Activated naive CD4-positive, alpha-beta T cell treated with anti-CD3 and anti-CD28 coated beads, Interleukin-2, amount 10 ng/mL, durations not matched to agents 7 days and 5 days (primary cell): ENCODE measurements at regions not wholly inside any gene's neighbourhood (a gene's known extent, or its start where the extent isn't known, plus 50 kb on each side); places are given as distances from the start of the nearest gene placed in this dataset.

Source experiments
- CTCF ChIA-PET: fragments of 350-600 bp; sonication (Branson Sonifier 250); formaldehyde crosslinking; loops from one replicate; lab custom pipeline; 2021; ENCODE audit warnings: antibody characterized with exemption; lab: Charles Lee
- DNase-seq: peaks from one replicate; pipeline ENCODE4 v3.0.0-alpha.2; 2020
- H3K27ac Mint-ChIP-seq: one replicate; pipeline ENCODE4 v1.8.0; 2021; ENCODE audit warnings: mild to moderate bottlenecking, moderate library complexity, mixed read lengths
- H3K27me3 Mint-ChIP-seq: one replicate; pipeline ENCODE4 v1.8.0; 2021; ENCODE audit warnings: mild to moderate bottlenecking, mixed read lengths
- H3K36me3 Mint-ChIP-seq: one replicate; pipeline ENCODE4 v1.8.0; 2021; ENCODE audit warnings: mixed read lengths
- H3K4me1 Mint-ChIP-seq: one replicate; pipeline ENCODE4 v1.8.0; 2021; ENCODE audit warnings: mixed read lengths
- H3K4me3 Mint-ChIP-seq: one replicate; pipeline ENCODE4 v1.8.0; 2021; ENCODE audit warnings: mild to moderate bottlenecking, moderate library complexity, mixed read lengths
- H3K9me3 Mint-ChIP-seq: one replicate; pipeline ENCODE4 v1.8.0; 2021; ENCODE audit warnings: mixed read lengths

DNA sequence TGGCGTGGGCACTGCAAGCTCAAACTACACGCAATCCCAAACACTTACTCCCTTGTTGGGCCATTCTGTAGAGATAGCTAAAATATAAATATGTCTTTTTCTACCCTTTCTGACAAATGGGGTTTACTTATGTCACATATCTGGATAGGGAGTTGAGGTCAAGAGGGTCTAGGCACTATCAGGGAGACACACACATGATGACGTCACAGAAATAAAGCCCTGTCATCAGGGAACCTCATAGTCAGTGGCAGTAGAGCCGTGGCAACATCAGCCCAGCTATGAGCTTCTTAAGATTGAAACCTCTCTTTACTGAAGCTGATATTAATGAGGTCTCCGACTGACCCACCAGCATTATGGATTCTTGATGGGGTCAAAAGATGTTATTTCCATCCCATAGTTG is 234.6 kb upstream of the CDH7 start:
- CTCF ChIA-PET, result no interaction called here
- H3K36me3 Mint-ChIP-seq, result no peaks in the 10 kb centered on the region
- H3K9me3 Mint-ChIP-seq, result no peaks in the 10 kb centered on the region
- H3K27me3 Mint-ChIP-seq, result no peaks in the 10 kb centered on the region
- no peaks in the 10 kb centered on the region for H3K4me1 Mint-ChIP-seq
- no peak for DNase-seq
- H3K4me3 Mint-ChIP-seq, result no peak overlapping the region
- no peak overlapping the region for H3K27ac Mint-ChIP-seq

DNA sequence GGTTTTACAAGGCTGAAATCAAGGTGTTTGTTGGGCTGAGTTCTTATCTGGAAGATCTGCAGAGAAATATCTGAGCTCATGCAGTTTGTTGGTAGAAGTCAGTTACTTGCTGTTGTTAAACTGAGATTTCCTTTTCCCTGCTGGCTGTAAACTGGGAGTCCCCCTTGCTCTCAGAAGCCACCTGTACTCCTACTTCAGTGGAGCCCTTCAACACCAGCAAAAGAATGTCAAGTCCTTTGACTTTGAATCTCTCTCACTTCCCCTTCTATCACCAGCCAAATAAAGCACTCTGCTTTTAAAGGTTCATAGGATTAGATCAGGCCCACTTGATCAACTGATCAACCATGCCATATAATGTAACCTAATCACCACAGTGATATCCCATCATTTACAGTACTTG is 252.2 kb upstream of the CDH7 start:
- Mint-ChIP-seq H3K36me3 (no peaks in the 10 kb centered on the region), H3K27ac (no peak overlapping the region), H3K9me3 (no peaks in the 10 kb centered on the region), H3K27me3 (no peaks in the 10 kb centered on the region), H3K4me1 (no peaks in the 10 kb centered on the region), H3K4me3 (no peak overlapping the region)
- CTCF ChIA-PET, result no interaction called here
- no peak for DNase-seq

DNA sequence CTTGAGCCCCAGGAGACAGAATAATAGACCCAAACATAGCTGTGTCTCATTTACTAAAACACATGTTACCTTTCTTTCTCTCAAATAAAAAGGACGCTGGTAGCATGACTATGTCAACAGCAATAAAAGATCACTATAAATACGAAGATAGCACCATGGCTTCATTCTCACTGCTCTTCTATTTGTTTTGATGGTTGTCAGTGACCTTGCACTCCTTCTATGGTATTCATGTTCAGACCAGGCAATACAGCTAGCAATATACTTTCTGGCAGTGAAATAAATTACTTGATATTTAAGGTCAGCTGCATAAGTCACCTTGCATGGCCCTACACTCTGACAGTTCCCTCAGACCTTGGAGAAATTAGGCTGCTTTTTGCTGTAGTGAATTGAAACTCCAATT is 263.2 kb upstream of the CDH7 start:
- Mint-ChIP-seq H3K27ac (no peak overlapping the region), H3K4me1 (no peaks in the 10 kb centered on the region), H3K4me3 (no peak overlapping the region), H3K27me3 (no peaks in the 10 kb centered on the region), H3K9me3 (peaks cover 6% of the 10 kb centered on the region), H3K36me3 (no peaks in the 10 kb centered on the region)
- no peak for DNase-seq
- CTCF ChIA-PET, result no interaction called here

DNA sequence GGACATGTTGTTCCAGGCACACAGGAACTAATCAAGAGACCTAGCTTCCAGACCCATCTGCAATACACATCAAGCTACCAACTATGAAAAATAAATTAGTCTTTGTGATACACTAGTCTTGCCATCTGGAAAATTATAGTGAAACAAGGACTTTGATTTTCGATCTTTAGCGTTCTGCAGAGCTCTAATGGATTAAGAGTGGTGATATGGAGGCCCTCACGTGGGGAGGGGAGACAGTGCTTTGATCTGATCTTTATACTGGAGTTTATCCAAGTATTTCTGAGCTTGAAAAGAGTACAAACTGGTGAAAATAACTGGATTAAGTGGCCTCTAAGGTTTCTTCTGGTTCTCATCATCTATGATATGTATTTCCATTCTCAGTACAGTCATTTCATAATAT is 273.4 kb upstream of the CDH7 start:
- peaks cover 13% of the 10 kb centered on the region for H3K9me3 Mint-ChIP-seq
- H3K27me3 Mint-ChIP-seq, result no peaks in the 10 kb centered on the region
- H3K4me3 Mint-ChIP-seq, result no peak overlapping the region
- CTCF ChIA-PET, result no interaction called here
- H3K27ac Mint-ChIP-seq, result no peak overlapping the region
- no peak for DNase-seq
- H3K36me3 Mint-ChIP-seq, result no peaks in the 10 kb centered on the region
- no peaks in the 10 kb centered on the region for H3K4me1 Mint-ChIP-seq

DNA sequence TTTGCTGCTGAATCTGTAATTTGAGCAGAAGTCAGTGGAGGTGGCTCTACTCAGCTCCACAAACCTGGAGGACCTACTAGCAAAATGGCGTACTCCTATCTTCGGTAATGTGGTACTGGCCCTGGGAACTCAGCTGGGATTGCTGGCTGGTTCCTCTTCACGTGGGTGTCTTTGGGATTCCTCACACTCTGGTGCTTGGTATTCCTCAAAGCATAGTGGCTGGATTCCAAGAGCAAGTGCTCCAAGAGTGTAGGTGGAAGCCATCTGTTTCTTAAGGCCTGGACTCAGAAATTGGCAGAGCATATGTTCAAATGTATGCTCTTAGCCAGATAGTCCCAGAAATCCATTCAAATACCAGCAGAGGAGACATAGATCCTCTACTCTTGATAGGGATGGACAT is 281.9 kb upstream of the CDH7 start:
- Mint-ChIP-seq H3K27ac (no peak overlapping the region), H3K4me1 (no peaks in the 10 kb centered on the region), H3K27me3 (no peaks in the 10 kb centered on the region), H3K4me3 (no peak overlapping the region), H3K9me3 (peaks cover 7% of the 10 kb centered on the region), H3K36me3 (no peaks in the 10 kb centered on the region)
- CTCF ChIA-PET, result no interaction called here
- no peak for DNase-seq

DNA sequence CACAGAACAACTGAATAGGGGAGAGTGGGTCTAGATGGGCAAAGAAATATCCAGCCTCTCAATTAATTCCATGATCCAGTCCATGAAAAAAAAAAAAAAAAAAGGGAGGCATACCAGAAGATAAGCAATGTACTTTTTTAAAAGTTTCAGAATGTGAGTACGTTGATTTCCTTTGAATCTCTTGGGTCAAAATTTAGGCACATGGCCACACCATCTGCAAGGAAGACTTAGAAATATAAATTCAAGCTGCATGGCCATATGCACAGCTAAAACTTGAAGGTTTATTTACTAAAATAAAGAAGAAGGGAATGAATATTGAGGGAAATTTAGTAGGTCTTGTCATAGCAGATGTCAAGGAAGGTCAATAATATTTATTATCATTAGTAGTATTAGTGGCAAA is 286.5 kb upstream of the CDH7 start:
- no peaks in the 10 kb centered on the region for H3K4me1 Mint-ChIP-seq
- CTCF ChIA-PET, result no interaction called here

DNA sequence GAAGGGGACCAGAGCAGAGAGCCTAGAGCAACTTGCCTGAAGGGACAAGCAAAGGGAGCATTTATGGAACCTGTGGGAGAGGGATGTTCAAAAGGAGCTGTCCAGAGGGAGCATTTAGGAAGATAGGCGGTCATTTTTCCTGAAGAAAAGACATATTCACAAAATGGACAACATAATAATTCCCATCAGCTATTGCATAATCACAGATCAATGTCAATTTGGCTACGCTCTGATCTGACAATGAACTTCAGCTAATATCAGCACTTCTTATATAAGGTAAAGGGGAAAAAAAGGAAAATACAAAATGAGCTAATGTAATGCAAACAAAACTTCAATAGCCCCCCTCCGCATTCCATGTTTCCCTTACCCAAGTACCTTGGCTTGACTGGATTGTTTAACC is 291.1 kb upstream of the CDH7 start:
- no peak for DNase-seq
- no peak overlapping the region for H3K4me3 Mint-ChIP-seq
- H3K27ac Mint-ChIP-seq, result no peak overlapping the region
- no peaks in the 10 kb centered on the region for H3K36me3 Mint-ChIP-seq
- peaks cover 3% of the 10 kb centered on the region for H3K9me3 Mint-ChIP-seq
- CTCF ChIA-PET, result no interaction called here
- H3K4me1 Mint-ChIP-seq, result no peaks in the 10 kb centered on the region
- H3K27me3 Mint-ChIP-seq, result no peaks in the 10 kb centered on the region

More for the DNA sequence above, 286.5 kb upstream of the CDH7 start:
- H3K27me3 Mint-ChIP-seq, result no peaks in the 10 kb centered on the region
- DNase-seq, result no peak
- peaks cover 8% of the 10 kb centered on the region for H3K9me3 Mint-ChIP-seq
- H3K4me3 Mint-ChIP-seq, result no peak overlapping the region
- no peak overlapping the region for H3K27ac Mint-ChIP-seq
- H3K36me3 Mint-ChIP-seq, result no peaks in the 10 kb centered on the region

DNA sequence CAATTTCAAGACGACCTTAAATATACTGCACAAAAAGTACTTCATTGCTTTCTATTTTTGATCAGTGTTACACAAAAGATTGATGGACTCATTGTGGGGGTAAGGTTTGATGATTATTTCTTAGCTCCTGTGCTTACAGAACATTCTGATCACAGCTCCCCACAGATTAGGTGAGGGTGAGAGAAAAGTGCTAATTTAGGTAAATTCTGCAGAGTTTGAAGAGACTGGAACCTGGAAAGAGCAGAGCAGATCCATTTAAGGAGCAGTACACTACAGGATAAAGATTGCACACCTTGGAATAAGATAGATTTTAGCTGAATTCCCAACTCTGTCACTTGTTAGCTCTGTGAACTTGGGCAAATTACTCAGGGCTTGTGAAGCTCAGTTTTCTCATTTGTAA is 291.9 kb upstream of the CDH7 start:
- CTCF ChIA-PET, result no interaction called here
- no peak overlapping the region for H3K4me3 Mint-ChIP-seq
- no peaks in the 10 kb centered on the region for H3K36me3 Mint-ChIP-seq
- no peak for DNase-seq
- no peak overlapping the region for H3K27ac Mint-ChIP-seq
- no peaks in the 10 kb centered on the region for H3K4me1 Mint-ChIP-seq
- no peaks in the 10 kb centered on the region for H3K27me3 Mint-ChIP-seq
- H3K9me3 Mint-ChIP-seq, result peaks cover 1% of the 10 kb centered on the region

DNA sequence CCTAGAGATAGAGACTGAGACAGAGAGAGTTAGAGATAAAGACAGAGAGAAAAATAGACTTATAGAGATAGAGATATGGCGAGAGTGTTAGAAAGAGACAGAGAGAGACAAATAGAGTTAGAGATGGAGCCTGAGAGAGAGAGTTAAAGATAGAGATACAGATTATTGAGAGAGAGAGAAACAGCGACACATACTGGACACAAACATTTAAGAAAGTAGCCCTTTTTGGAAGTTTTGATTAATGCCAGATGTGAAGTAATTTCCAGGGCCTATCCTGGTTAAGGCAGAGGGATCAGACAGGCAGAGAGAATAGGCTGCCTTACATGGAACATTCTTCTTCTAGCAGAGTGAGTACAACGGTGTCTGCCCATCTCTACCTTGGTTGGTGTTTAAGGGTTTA is 311.6 kb upstream of the CDH7 start:
- CTCF ChIA-PET, result no interaction called here
- no peak for DNase-seq
- Mint-ChIP-seq H3K27me3 (no peaks in the 10 kb centered on the region), H3K9me3 (peaks cover 6% of the 10 kb centered on the region), H3K27ac (no peak overlapping the region), H3K36me3 (no peaks in the 10 kb centered on the region), H3K4me3 (no peak overlapping the region), H3K4me1 (no peaks in the 10 kb centered on the region)

DNA sequence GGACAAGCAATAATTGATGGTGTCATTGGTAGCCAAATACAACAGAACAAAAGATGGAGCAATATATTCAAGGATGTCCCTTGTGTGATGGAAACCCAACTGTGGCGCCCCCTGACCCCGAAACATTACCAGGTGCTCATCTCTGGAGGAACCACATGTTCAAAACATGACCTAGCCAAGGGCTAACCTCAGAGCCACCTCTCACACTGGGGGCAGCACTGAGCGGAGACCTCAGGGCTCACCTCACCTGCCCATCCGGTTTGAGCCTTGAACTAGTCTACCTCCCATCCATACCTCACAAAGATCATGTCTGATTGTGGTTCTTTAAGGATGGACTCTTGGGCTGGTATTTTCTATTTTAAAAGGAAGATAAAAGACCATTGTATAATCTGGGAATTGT is 314.4 kb upstream of the CDH7 start:
- H3K9me3 Mint-ChIP-seq, result peaks cover 8% of the 10 kb centered on the region
- H3K27me3 Mint-ChIP-seq, result no peaks in the 10 kb centered on the region
- H3K4me1 Mint-ChIP-seq, result no peaks in the 10 kb centered on the region
- no peak overlapping the region for H3K27ac Mint-ChIP-seq
- H3K4me3 Mint-ChIP-seq, result no peak overlapping the region
- H3K36me3 Mint-ChIP-seq, result no peaks in the 10 kb centered on the region
- CTCF ChIA-PET, result no interaction called here
- DNase-seq, result no peak

DNA sequence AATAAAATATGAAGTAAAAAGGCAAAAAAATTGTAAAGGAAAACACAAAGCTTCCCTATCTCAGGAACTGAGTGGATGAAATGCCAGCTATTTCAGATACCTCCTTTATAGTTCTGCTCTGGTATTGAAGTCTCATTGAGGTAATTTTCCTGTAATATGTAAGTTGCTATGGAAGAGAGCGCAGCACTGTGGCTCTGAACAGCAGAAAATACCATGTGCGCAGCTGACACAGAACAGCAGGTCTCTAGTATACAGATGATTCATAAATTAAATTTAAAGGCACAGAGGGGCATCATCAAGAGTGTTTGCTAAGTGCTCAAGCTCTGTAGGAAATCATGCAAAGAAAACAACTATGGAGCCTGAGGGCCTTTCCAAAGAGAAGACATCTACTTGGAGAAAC is 315.3 kb upstream of the CDH7 start:
- no peaks in the 10 kb centered on the region for H3K4me1 Mint-ChIP-seq
- no peak for DNase-seq
- H3K27ac Mint-ChIP-seq, result no peak overlapping the region
- peaks cover 6% of the 10 kb centered on the region for H3K9me3 Mint-ChIP-seq
- H3K4me3 Mint-ChIP-seq, result no peak overlapping the region
- no peaks in the 10 kb centered on the region for H3K27me3 Mint-ChIP-seq
- no peaks in the 10 kb centered on the region for H3K36me3 Mint-ChIP-seq
- CTCF ChIA-PET, result no interaction called here

DNA sequence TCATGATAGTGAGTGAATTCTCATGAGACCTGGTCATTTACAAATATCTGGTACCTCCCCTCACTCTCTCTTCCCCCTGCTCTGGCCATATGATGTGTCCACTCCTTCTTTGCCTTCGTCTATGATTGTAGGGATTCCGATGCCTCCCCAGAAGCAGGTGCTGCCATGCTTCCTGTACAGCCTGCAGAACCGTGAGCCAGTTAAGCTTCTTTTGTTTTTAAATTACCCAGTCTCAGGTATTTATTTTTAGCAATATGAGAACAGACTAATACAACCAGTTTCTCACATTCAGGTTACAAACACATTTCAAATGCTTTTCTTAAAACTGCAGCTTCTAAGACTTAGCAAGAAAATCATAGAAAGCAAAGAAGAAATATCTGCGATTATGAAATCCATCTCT is 321.2 kb upstream of the CDH7 start:
- Mint-ChIP-seq H3K27ac (no peak overlapping the region), H3K27me3 (no peaks in the 10 kb centered on the region), H3K4me3 (no peak overlapping the region), H3K9me3 (peaks cover 6% of the 10 kb centered on the region), H3K36me3 (no peaks in the 10 kb centered on the region), H3K4me1 (no peaks in the 10 kb centered on the region)
- DNase-seq, result no peak
- CTCF ChIA-PET, result interaction anchor here (0.6 kb wide), 1 partner anchor 431 kb away, joined by 3 read pairs; no protein-coding TSS in a partner anchor

DNA sequence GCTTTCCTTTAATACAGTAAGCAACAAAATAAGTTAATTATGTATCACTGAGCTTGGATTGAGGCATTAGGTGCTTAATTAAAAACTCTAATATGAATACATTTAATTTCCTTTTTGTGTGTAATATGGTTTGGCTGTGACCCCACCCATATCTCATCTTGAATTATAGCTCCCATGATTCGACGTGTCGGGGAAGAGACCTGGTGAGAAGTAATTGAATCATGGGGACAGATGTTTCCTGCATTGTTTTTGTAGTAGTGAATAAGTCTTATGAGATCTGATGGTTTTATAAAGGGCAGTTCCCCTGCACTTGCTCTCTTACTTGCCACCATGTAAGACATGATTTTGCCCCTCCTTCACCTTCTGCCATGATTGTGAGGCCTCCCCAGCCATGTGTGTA is 325.4 kb upstream of the CDH7 start:
- no peaks in the 10 kb centered on the region for H3K4me1 Mint-ChIP-seq
- H3K9me3 Mint-ChIP-seq, result peaks cover 5% of the 10 kb centered on the region
- H3K4me3 Mint-ChIP-seq, result no peak overlapping the region
- H3K27ac Mint-ChIP-seq, result no peak overlapping the region
- CTCF ChIA-PET, result no interaction called here
- DNase-seq, result no peak
- no peaks in the 10 kb centered on the region for H3K36me3 Mint-ChIP-seq
- no peaks in the 10 kb centered on the region for H3K27me3 Mint-ChIP-seq

DNA sequence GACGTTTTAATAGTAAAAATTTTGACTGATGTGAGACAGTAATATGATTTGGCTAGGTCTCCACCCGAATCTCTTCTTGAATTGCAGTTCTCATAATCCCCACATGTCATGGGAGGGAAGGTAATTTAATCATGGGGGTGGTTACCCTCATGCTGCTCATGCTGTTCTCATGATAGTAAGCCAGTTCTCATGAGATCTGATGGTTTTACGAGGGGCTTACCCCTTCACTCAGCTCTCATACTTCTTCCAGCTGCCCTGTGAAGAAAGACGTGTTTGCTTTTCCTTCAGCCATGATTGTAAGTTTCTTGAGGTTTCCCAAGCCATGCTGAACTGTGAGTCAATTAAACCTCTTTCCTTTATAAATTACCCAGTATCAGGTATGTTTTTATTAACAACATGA is 327.0 kb upstream of the CDH7 start:
- CTCF ChIA-PET, result no interaction called here
- Mint-ChIP-seq H3K27ac (no peak overlapping the region), H3K36me3 (no peaks in the 10 kb centered on the region)

DNA sequence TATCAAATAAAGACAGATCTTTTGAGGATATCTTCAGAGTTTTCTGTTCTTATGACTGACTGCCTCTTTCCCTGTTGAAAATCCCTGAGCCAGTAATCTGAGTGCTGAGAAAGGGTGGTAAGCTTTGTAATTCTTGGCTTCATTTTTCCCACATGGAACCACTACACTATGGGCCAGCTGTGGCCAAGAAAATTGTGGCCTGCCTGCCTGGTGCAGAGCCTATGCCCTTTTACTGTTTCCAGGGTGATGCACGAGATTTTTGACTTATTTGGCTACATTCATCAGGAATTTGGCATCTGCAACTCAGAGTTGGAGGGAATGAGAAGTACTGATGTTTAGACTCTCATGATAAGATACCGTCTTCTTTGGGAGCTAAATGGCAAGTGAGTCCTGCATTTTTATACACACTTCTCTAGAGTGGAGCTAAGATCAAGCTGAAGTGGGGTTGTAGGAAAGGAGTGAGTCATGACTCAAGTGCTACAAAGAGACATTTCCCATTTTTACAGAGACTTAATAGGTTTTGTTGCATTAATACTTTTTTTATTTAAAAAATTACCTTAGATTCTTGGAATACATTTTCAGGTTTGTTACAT is 328.2 kb upstream of the CDH7 start:
- no peak overlapping the region for H3K27ac Mint-ChIP-seq
- H3K4me3 Mint-ChIP-seq, result no peak overlapping the region
- H3K27me3 Mint-ChIP-seq, result no peaks in the 10 kb centered on the region
- H3K4me1 Mint-ChIP-seq, result no peaks in the 10 kb centered on the region
- peaks cover 2% of the 10 kb centered on the region for H3K9me3 Mint-ChIP-seq
- DNase-seq, result no peak
- CTCF ChIA-PET, result no interaction called here
- H3K36me3 Mint-ChIP-seq, result no peaks in the 10 kb centered on the region

More for the DNA sequence above, 327.0 kb upstream of the CDH7 start:
- no peaks in the 10 kb centered on the region for H3K27me3 Mint-ChIP-seq
- H3K9me3 Mint-ChIP-seq, result peaks cover 5% of the 10 kb centered on the region
- no peak overlapping the region for H3K4me3 Mint-ChIP-seq
- DNase-seq, result no peak
- no peaks in the 10 kb centered on the region for H3K4me1 Mint-ChIP-seq

DNA sequence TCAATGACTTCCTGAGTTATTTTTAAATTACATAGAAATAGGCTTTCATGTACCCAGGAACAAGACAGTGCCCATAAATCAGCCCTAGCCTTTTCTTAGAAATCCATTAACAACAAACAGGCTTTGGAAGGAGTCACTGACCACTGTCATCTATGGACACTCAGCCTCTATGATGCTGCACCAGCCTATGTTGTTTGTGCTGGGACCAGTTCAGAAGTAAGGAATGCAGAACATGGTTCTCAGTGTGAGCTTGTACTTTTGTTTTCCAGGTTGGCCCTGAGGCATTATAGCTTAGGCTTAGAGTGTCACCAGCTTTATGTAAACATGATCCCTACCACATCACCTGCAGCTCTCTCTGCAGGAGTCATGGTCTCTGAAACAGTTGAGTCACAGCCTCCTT is 335.7 kb upstream of the CDH7 start:
- Mint-ChIP-seq H3K27me3 (no peaks in the 10 kb centered on the region), H3K27ac (no peak overlapping the region), H3K4me3 (no peak overlapping the region), H3K9me3 (no peaks in the 10 kb centered on the region), H3K4me1 (no peaks in the 10 kb centered on the region), H3K36me3 (no peaks in the 10 kb centered on the region)
- DNase-seq, result no peak
- CTCF ChIA-PET, result no interaction called here
